A172 (cell line): ENCODE measurements at regions not wholly inside any gene's neighbourhood (a gene's known extent, or its start where the extent isn't known, plus 50 kb on each side); places are given as distances from the start of the nearest gene placed in this dataset.
"Not testable (repeated sequence)": the region's sequence is repeated elsewhere in the genome, so short reads cannot be mapped to it uniquely, and the experiment has no call there.

Source experiments
- DNase-seq: peaks from one replicate; pipeline ENCODE4 v3.0.0-alpha.2; 2015; ENCODE audit warnings: low spot score

DNA sequence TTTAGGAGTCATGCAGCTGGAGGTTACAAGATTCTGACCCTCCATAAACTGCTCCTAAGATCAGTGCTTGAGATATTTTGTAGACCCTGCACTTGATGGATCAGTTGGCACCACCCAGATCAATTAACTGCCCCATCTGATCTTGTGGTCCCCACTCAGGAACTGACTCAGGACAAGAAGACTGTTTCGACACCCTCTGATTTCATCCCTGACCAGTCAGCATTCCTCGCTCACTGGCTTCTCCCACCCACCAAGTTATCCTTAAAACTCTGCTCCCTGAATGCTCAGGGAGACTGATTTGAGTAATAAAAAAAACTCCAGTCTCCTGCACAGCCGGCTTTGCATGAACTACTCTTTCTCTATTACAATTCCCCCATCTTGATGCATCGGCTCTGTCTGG lies 360.2 kb downstream of the GALC start:
- no peak for DNase-seq

DNA sequence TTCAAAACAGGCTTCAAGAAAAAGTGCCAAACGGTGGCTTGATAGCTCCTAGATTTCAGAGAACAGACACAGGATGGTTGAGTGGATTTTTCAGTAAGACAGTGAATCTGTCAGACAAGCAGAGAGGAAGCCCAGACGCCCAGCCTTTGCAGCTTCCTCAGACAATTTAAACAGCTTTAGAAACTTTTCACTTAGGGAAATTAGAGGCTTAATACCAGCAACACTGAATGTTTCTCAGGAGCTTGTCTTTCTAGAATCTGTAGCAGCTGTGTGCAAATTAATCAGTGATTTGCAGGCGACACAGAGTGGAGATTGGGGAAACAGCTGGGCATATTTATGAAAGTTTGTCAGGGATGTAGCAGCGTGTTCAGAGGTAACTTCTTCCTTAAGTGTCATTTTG lies 362.1 kb downstream of the GALC start:
- no peak for DNase-seq

DNA sequence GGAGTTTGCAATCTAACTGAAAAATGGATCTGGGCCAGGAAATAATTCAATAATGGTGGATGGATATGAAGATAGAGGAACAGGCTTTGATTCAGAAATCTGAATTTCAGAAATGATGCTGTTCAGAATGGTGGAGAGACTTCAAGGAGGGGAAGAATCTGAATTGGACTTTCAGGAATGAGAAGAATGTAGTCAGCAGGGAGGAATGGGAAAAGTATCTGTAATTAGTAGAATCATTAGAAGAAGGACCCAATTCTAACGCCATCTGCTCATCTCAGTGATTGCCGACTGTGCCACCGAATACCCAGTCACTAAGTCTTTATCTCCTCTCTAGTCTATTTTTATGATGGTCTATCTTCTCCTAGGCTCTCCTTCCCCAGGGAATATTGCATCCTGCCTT lies 363.2 kb downstream of the GALC start:
- no peak for DNase-seq

DNA sequence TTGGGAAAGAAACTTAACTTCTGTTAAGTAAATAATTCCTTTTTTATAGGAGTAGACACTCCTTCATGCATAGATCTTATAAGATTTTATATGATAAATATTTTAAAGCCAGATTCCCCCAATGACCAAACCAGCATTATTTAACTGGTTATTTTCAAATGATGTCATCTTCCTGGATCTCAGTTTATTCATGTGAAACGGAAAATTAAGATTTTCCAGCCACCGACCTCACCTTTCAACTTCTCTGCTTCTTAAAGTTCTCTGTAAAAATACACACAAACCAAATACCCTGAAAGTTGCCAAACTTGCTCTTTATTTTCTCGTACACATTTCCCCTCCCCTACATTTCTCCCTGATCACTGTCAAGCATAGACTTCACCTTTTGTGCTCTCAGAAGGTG lies 364.2 kb downstream of the GALC start:
- no peak for DNase-seq

DNA sequence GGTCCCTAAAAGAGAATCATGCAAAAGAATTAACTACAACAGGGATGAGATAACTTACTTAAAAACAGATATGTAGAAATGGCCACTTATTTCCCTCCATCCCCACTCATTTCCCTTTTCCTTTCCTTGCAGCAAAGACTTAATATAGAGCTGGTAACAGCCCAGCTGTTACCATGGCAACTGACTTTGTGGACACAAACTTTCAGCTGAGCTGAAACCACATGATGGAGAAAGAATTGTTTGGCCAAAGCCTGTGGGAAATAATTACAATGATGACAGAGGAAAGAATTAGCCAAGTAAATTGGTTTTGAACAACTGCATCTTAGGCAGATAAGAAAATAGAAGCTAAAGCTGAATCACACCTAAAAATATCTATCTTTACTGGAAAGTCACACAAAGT lies 364.9 kb downstream of the GALC start:
- DNase-seq, result peak; percentile 57

DNA sequence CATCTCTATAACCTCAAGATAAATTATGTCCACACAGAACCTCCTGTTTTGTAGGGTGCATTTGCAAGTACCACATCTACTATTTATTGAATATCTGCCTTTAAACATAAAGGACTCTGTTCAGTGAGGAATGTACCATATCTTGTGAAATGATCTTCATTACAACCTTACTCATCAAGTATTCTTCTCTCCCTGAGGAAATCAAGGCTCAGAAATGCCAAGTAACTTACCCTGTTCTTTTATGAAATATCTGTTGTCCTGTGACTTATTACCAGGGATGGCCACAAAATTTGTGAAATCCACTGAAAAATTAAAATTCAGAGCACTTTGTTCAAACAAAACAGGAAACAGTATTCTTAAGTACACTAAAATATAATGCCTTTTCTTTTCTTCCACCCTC lies 366.7 kb downstream of the GALC start:
- DNase-seq, result no peak

DNA sequence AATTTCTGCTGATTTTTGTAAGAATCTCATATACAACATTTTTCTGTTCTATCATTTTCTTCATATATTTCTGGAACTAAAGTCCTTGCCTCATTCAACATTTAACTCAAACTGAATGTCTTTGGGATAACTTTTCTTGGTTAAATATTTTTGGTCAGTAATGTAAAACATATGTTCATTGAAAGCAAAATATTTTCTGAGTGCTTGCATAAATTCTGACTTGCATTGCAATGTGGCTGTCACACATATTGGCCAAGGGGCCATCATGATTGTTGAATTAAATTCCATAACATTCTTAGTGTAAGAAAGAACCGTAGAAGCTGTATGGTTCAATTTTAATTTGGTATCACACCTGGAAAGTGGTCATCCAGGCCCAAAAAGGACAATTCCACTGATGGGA lies 369.4 kb downstream of the GALC start:
- no peak for DNase-seq

DNA sequence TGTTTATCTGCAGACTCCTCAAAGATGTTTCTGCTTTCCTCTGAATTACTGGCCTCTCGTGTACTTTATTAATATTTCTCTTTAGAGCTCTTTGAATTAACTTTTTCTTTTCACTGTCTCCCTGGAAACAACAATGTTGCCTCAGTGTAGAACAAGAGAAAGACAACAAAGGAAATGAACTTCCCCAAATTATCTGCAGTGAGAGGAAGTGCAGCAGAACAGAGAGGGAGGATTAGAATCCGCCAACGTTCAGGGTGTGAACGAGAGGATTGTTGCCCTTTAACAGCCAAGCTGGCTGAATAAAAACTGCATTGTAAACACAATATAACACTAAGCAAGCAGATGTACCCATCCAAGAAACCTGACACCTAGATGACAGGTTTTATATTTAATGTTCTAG lies 375.9 kb downstream of the GALC start:
- DNase-seq, result no peak

DNA sequence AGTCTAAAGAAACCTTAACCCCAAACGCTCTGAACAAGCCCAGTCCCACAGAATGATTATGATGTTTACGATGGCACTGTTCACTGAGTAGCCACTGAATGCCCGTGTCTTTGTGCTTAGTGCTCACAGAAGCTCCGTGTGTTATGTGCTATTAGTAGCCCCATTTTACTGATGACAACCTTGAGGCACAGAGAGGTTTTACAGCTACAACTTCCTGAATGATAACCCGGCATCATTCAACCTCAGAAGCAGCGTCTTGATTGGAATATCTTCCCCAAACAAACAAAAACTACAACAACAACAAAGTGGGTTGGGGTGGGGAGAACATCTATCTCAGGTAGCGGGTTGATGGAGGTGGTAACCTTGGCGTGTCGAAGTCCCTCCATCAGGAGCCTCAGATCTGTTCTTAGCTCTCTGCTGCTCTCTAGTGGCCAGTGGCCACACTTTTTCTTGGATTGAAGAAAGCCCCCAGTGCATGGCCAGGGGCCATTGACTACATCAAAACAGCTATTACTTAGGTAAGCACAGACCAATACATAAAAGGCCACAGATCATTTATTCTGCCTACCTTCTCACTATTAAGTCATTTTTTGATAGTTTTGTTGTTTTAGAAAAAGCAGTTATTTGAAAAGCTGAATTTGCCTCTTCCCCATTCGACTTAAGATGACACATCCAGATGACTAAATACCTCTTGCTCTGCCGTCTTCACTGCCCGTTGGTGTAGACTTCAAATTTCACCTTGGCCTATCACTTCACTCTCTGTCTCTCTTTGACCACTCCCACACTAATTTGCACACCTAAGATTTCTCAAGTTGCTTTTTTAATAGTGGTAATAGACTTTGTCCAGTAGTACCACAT lies 376.9 kb downstream of the GALC start:
- peak; percentile 50 for DNase-seq

DNA sequence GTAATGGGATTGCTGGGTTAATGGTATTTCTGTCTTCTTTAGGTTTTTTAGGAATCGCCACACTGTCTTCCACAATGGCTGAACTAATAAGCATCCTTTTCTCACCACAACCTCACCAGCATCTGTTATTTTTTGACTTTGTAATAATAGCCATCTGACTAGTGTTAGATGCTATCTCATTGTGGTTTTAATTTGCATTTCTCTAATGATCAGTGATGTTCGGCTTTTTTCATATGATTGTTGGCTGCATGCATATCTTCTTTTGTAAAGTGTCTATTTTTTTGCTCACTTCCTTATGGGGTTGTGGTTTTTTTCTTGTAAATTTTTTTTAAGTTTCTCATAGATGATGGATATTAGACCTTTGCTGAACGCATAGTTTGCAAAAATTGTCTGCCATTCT lies 377.9 kb downstream of the GALC start:
- peak; percentile 5 for DNase-seq

DNA sequence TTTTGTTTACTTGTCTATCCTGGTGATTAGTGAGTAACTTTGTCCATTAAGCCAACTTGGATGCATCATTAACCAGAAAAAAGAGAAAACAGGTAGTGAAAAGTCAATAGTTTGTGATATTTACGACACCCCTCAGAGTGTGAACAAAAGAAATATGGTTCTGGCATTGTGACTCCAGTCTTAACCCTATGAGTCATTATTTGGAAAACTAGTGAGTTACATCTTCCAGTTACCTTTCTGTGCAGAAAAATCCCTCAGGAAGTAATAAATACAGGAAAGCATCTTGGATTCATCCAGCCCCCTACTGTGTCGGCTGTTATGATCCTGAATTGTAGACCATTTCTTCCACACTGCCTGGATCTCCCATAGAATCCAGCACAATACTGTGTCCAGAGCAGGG lies 379.1 kb downstream of the GALC start:
- peak; percentile 68 for DNase-seq

DNA sequence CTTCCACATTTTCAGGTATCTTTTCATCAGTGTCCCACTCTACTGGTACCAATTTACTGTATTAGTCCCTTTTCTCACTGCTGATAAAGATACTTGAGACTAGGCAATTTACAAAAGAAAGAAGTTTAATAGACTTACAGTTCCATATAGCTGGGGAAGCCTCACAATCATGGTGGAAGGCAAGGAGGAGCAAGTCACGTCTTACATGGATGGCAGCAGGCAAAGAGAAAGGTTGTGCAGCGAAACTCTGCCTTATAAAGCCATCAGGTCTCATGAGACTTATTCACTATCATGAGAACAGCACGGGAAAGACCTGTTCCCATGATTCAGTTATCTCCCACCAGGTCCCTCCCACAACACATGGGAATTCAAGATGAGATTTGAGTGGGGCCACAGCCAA lies 385.9 kb downstream of the GALC start:
- not testable (repeated sequence) for DNase-seq

DNA sequence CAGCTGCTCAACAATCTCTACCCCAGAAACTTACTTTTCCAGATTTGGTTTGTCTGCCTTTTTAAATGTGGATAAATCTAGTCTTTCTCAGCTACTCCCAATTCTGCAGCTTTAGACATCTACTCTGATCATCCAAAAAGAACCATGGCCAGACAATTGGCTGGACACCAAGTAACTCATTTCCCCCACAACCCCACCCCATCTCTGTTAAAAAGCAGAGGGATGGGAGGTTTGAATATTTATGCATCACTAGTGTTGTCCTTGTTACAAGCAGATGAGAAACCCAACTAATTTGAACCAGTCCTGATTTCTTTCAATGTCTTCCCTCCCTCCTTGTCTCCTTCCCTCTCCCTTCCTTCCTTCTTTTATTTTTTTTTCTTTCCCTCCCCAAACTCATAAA lies 391.9 kb downstream of the GALC start:
- DNase-seq, result no peak

DNA sequence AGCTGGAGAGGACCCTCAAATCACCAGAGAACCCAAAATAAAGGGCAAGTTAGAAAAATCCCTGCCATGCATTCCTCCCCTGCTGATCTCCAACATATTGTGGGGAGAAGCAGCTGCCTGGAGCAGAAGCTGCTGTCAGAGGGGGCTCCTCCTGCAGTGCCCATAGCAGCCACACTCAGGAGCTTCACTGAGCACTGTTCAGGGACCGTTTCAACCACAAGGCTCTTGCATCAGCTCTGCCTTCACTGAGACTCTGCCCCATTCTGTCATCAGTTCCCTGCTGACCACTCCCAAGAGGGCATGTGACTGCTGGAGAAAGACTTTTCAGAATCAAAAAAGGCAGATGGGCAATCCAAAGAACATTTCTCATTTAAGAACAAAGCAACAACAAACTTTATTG lies 392.7 kb downstream of the GALC start:
- no peak for DNase-seq

DNA sequence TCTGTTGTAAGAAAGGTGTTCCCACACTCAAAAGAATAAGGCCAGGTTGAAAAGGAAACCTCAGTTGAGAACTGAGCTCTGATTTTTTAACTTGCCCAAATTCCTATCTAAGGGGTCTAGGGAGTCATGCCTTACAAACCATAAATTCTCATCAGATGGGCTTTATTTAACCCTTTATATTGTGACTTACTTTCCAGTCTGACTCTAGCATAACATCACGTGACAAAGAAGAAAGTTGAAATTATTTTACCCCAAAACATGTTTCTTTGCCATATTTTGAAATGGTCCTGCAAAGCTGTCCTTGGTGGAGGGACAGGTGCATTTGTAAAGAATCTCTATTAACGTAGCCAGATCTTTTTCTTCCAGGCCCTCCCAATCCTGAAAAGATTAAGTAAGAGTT lies 411.7 kb downstream of the GALC start:
- DNase-seq, result no peak

DNA sequence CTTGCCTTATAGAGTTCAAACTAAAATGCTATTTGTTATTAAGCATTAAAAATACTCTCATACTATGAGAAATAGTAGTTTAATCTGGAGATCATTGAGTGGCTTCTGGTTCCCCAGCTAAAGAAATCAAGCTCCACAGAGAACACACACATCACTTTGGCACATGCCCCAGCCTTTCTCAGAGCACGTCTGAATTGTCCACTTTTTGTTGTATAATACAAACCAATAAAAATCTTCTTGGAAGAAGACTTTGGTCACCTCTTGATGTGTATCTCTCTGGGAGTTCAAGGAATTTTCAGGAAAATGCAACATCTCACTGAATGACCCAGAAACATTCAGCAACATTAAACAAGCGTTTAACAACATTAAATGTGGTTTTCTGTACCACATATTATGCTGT lies 413.9 kb downstream of the GALC start:
- DNase-seq, result no peak

DNA sequence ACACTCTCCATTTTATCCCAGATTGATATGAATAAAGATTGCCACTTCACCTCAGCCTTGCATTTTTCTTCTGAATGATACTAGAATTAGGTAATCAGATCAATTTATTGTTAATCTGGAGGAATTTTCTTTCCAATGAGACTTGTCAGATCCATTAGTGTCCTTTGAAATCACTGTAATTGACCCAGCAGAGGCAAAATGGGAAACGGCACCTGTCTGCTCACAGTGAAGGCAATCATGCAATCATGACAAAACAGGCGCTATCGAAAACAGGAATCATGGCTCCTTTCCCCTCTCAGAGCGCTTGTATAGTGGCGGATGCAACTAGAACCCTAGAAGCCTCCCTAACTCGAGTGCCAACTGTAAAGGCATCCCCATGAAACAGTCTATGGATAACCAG lies 417.6 kb downstream of the GALC start:
- no peak for DNase-seq

DNA sequence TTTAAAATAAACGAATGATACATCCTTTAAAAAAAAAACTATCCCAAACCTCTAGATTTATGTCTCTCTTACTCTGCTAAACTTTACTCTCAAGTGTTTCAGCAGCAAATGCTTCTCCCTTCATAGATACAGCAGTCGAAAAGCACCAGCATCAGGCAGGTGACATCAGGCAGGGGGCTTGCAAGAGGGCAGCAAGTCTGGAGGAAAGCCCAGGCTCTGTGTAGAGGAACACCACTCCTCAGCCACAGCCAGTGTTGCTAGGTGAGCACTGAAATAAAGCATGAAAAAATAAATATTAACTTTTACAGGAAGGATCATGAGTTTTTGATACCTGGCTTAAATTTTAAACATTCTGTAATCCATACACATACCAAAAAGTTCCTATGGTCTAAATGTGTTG lies 419.4 kb downstream of the GALC start:
- no peak for DNase-seq

DNA sequence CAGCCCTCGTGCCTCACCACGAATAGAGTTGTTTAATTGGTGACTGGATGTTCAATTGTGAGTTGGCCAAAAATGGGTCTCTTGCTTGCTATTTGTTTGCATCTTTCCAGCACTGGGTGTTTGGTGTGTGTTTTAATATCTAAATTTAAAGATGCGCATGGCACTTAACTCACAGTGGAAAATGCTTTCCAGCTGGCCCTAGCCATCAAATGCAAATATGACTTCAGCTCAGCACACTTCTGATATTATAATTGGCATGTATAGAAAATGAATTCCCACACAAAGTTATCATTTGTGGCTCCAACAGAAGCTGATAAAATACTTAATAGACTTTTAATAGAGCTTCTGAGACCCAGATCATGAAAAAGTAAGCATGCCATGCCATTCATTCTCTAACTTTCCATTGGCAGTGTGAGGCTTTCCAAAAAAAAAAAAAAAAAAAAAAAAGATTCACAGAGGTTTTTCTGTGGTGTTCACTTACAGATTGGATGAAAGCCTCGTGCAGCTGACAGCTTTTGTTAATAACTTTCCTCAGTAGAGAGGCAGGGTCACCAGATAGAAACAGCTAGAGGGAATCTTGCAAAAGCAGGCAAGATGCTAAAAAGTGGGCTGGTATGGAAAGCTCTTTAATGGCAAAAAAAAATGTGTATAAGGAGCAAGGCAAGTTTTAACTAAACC lies 425.2 kb downstream of the GALC start:
- no peak for DNase-seq

DNA sequence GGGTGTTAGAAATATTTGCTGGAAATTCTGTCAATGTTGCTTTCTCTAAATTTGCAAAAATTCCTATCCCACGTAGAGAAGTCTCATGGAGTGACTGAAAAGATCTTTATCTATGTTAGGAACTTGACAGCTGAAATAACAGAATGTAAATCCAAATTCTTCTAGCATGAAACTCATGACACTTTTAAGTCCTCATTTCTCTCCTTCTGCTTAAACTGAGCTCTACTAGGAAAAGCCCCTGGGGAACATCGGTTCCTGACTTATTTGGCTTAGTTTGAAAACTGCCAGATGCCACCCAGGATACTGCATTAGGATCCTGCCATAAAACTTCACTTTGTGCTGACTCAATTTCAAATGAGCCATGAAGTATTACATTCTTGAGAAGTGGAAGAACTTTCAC lies 426.0 kb downstream of the GALC start:
- DNase-seq, result peak; percentile 22

DNA sequence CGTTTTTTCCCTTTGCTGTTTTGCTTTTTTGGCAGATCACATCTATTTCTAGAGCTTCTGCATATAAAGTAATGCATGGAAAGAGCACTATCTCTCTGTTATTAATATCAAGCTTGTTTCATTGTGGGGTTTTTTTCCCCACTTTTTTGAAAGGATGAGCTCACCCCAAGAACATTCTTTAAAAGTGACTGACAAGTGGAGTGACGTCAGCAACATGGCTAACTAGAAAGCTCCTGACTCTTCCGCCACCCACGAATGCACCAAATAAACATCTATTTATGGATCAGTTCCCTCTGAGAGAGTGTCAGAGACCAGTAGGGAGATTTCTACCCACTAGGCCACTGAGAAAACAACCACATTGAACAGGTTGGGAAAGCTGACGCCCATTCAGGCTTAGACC lies 445.4 kb downstream of the GALC start:
- no peak for DNase-seq

DNA sequence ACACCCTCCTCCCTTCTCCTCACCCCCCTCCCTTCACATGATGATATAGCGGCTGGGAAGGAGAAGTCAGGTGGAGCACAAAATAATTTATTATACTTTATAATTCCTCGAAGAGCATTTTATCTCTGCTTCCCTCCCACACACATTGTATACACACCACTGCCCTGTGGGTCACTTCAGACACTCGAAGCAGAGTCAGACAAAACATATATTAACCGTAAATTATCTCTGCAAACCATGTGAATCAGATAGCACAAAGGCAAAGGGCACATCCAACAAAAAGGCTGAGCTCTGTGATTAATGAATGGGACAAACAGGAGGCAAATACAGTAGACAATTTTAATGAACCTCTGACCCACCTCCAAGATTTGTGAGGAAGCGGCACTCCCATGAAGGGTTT lies 450.7 kb downstream of the GALC start:
- no peak for DNase-seq

DNA sequence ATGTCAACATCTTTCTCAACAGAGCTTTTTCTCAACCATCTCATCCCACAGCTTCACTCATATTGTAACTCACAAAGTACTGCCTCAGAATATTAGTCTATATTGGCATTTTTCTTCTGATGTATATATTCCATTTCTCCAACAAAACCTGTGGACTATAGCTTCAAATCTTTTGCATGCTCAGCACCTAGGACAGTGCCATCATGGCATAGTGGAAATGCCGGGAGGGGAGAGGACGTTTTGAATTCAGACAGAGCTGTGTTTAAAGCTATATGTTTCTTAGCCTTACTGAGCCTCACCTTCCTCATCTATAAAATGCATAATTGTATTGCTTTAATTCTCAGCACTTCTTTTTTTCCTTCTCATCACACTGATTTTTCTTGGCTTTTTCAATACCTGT lies 452.6 kb downstream of the GALC start:
- DNase-seq, result no peak

DNA sequence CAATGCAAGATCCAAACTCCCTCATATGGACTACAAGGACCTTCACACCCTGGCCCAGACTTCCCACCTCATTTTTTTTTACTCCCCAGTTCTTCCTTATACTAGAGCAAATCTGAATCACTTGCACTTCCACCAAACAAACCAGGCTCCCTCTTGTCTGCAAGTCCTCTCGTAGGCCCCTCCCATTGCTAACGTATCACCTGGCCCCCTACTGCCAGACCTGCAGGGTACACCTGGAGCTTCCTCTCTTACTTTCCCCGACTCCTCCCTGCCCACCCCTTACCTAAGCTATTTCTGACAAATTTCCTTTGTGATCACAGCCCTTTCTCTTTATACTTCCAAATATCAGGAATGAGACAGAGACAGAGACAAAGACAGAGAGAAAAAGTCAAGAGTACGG lies 463.9 kb downstream of the GALC start:
- no peak for DNase-seq
